GM18951 (cell line): ENCODE measurements at regions not wholly inside any gene's neighbourhood (a gene's known extent, or its start where the extent isn't known, plus 50 kb on each side); places are given as distances from the start of the nearest gene placed in this dataset.

Experiments used
- POLR2A ChIP-seq: IDR thresholded peaks from 4 replicates; pipeline ENCODE4 v1.6.1; 2011; ENCODE audit warnings: mild to moderate bottlenecking; ENCODE audit not compliant: insufficient read length, insufficient read depth; ENCODE audit errors: extremely low read depth
- in situ Hi-C: fragments of 300-500 bp; cut with MboI; formaldehyde crosslinking; loops from one replicate; pipeline ENCODE4 v1.12.0; 2022; ENCODE audit warnings: low sequenced_read_pairs, mixed read lengths, inconsistent platforms; ENCODE audit not compliant: unreplicated experiment

DNA sequence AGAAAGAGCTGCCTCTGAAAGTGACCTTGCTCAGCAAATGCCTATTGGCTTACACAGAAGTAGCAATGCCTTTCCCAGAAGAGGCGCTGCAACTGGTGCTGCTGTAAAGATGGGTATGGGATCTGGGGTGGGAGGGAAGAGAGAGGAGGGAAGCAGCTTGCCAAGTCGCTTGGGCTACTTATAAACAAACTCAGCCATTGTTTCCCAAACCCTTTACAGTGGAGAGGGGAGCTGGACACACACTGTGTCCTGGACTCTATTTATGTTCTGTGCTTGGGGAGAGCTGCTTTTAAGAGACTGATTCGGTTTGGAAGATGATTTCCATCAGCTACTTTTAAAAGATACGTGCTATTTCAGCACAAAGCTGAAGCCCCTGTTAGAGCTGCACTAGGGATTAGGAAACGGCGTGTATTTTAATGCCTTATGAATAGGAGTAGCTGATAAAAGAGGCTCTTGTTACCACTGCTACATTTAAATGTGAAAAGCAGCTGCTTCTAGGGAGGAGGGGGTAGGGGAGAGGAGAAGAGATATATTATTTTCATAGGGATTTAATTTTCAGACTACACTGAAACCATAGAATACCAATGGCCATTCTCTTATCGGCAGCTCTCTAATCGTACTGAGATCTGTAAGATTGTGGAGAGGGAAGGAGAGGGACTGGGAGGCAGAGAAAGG, 440.6 kb downstream of the MCTP2 start:
- TF ChIP-seq POLR2A: no peak
- in situ Hi-C loops: no loop called here

DNA sequence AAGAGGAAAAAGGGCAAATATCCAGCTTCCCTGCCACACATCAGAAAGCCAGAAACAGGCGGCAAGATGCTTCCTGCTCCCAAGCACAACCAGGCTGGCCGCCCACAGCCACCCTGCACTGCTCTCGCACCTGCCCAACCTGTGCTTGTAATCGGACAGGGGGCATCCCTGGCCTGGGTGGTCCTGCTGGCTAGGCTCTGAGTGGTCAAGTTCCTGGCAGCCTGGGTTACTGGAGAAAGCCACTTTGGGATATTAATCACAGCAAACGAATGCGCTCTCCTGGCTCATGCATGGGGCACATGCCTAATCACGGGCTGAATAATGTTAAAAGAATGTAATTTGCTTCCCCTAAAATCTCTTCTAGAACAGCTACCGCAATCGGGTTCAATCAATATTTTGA, 442.4 kb downstream of the MCTP2 start:
- in situ Hi-C loops: no loop called here
- TF ChIP-seq POLR2A: no peak

DNA sequence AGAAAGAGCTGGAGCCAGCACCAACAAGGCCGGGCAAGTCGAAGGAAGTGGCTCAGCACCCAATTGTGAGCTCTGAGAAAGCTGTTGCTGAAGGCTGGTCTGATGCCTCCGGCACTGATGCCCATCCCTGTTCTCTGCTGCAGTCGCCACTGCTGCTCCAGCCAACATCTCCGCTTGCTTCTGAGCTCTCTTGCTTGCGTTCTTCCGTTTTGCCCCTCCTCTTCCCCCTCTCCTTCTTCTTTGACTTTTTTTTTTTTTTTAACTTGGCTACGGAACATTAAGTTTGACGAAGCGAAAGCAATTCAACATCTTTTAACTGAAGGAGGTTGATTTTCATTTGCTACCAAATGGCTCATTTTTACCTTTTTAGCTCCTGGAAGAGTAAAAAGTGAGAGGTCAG, 442.9 kb downstream of the MCTP2 start:
- in situ Hi-C loops: no loop called here
- TF ChIP-seq POLR2A: no peak

DNA sequence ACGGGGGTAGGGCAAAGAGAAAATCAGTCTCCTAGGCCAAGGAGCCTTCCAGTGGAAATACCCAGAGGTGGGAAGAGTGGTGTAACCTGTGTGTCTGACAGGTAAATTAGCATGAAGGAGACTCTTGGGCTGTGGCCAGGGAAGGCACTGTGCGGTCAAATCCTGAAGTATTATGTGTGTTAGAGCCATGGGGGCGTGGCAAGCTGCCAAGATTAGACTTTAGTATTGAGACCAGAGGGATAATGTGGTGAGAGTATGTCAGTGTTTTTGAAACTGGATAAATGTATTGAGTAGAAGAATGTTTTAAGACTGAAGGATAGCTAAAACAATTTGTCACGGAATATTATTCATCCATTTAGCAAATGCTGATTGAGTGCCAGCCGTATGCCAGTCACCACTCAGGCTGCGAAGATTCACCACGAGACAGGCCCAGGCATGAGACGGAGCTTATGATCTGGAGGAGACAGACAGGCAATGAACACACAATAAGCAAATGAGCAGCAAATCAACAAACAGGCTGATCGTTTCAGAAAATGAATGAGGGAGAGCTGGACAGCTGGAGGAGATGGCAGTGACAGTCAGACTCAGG, 445.9 kb downstream of the MCTP2 start:
- in situ Hi-C loops: no loop called here
- no peak for TF ChIP-seq POLR2A

DNA sequence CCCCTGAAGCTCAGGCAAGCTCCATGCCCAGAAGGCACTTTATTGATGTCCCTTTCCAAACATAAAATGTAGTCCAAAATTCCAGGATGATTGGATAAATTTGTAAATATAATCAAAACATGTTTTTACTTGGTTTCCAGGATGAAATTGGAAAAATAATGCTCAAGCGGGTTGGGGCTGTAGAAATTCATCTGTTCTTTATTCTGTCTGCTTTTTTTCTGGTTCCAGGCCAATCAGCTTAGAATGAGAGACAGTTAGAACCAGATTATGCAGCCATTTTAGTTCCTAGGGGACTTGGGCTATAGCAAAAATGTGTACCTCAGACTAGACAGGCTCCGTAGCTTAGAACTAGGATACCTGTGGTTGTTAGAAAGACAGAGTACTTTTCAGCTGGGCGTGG, 450.8 kb downstream of the MCTP2 start:
- in situ Hi-C loops: no loop called here
- TF ChIP-seq POLR2A: no peak

DNA sequence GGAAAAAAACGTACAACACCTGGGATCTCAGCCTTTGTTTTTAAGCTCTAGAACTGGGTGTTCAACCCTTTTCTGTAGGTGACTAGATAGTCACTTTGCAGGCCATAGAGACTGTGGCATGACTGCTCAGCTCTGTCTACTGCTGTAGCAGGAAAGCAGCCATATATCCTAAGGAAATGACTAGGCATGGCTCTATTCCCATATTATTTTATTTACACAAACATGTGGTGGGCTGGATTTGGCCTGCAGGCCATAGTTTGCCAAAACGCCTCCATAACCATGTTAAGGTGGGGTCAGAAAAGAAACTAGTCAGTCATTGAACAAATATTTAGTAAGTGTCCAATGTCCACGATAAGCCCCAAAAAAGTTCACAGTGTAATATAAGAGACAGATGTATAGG, 452.5 kb downstream of the MCTP2 start:
- TF ChIP-seq POLR2A: no peak
- in situ Hi-C loops: no loop called here

DNA sequence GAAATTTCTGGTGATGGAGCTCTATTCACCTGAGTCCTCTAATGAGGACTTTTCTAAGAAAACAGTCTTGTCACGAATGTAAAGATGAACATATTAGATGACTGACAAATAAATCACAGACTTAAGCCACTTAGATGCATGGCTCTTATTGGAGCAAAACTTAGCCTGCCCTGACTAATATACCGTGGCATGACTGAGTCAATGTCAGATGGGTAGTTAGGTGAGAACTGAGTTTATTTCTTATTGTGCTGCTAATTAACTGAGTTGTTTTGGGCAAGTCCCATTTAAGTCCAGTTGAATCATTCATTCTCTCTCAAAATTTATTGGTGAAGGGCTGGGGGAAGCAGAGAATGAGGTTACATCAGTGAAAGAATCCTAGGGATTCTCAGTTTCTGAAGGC, 459.8 kb downstream of the MCTP2 start:
- in situ Hi-C loops: no loop called here
- TF ChIP-seq POLR2A: no peak

DNA sequence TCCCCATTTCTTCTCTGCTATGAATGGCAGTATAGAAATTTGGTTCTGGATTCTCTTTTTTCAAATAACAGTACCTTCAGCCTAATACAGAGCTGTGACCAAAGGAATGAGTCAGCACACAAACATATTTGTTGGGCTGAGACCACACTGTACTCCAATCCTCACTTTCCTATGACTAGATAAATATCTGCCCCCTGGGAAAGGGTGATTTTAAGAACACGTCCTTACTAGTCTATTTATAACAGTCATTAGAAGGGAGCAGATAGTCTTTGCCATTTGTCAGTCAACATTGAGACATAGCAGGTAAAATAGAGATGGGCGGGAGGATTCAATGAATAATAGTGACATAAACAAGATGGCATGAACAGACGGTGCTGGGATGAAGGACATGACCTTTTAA, 461.3 kb downstream of the MCTP2 start:
- TF ChIP-seq POLR2A: no peak
- in situ Hi-C loops: no loop called here

DNA sequence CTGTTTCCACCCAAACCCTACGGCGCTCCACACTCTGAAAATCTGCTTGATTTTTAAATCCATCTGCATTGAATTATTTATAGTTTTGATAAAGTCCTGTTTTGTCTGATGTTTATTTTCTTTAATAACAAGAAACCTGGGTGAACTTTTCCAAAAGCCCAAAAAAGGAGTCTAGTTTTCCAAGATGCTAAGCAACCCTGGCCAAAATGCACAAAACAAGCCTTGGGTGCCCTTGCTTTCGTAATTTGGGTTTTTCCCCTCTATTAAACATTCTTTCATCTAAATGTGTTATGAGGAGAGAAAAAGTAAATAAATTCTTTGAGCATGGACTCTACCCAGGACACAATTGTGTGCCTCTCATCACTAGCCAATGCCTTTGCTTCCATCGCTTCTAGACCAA, 468.9 kb downstream of the MCTP2 start:
- no peak for TF ChIP-seq POLR2A
- in situ Hi-C loops: no loop called here

DNA sequence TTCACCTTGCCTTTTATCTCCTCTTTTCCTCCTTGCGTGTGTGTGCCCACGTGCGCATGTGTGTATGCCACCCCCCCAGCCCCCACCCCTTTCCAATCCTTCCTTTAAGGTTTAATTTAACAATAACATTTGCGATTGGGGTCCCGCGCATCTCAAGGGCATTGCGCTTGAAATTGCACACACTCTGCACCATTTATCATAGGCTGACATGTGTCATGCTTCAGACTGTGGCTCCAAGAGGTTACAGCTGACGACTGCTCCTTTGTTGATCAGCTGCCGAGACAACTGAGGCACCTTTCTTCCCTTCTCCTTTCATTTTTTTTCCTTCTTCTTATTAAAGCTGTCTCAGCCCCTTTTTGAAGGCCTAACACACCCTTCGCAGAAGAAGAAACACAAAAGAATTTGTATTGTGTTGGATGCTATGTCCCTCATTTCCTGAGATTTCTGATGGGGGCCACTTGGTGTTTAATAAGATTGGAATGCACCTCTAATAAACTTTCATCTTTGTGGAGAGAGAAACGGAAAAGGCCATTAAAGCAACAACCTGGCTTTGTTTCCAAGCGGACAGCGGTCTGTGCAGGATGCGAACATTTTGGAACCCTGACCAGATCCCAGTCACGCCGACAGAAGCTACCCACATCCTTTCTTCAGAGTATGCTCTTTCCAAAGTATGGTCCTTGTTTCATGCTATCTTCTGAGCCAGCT, 470.1 kb downstream of the MCTP2 start:
- in situ Hi-C loops: no loop called here
- TF ChIP-seq POLR2A: no peak

DNA sequence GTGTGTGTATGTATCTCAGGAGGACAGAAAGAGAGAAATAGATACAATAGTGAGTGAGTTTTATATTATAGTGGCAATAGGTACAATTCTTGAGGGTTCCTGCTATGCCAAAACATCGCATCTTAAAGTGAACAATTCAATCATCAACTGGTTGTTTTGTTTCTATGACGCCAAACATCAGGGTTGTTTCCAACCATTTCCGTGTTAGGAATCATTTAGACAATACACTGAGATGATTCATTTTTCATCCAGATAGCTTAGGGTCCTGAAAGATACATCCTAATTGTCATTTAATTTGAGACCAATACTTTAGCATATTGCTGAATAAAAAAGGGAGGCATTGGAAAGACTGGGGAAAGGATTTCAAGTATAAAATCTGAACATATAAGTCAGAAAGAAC, 472.2 kb downstream of the MCTP2 start:
- TF ChIP-seq POLR2A: no peak
- in situ Hi-C loops: no loop called here

DNA sequence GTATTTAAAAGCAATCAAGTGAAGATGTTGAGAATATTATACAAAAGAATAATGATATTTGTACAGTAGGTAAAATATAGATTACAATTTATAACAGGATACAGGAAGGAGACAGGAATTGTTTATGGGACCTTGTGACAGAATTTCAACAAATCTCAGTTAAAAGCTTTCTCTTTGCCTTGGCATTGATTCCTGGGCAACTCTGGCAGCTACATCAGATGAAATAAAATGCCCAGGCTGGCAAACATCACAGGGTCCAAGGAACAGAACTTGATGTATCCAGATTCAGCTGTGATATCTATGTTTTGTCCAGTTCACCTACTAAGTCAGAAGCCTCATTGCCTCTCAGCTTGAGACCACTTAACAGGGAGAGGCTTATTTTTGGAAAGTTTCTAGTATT, 473.1 kb downstream of the MCTP2 start:
- TF ChIP-seq POLR2A: no peak
- in situ Hi-C loops: no loop called here

DNA sequence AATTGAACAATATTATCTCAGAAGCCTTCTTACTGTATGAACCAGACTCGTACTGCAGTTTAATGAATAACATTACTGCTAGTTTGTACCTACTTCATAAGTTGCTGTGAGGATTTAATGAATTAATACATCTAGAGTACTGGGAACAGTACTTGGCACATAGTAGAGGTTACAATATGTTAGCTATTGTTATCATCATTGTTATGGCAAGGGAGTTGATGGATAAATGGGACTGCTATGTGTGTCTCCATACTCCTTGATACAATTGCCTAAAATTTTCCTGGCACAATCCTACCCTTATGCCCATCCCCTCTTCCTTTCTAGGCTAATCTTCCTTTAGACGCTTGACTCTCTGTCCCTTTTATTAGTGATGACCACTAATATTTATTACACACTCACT, 473.6 kb downstream of the MCTP2 start:
- in situ Hi-C loops: no loop called here

DNA sequence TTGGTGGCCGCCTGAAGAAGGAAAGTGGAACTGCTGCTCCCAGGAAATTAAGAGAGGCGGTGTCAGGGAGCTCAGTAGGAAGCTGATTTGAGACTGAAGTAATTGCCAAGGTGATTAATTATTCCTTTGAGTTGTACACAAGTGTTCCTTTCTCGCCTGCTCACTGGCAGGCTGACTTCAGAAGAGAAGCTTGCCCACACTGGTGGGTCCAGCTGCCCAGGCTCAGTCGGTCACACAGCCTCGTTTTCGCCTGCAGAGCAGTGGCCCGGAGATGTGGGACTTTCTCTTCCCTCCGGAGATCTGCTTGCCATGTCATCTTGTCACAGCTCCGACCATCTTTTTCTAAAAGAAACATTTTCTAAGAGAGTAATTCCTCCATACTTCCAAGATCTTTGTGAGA, 478.0 kb downstream of the MCTP2 start:
- in situ Hi-C loops: no loop called here

More for the DNA sequence above, 473.6 kb downstream of the MCTP2 start:
- TF ChIP-seq POLR2A: no peak

More for the DNA sequence above, 478.0 kb downstream of the MCTP2 start:
- no peak for TF ChIP-seq POLR2A
